Thoracic aorta (tissue), 2 donors: ENCODE measurements at regions not wholly inside any gene's neighbourhood (a gene's known extent, or its start where the extent isn't known, plus 50 kb on each side); places are given as distances from the start of the nearest gene placed in this dataset.
"Not testable (repeated sequence)": the region's sequence is repeated elsewhere in the genome, so short reads cannot be mapped to it uniquely, and the experiment has no call there.

Source experiments
- ATAC-seq: fragments of 150-250 bp; one replicate; pipeline ENCODE4 v1.8.0; 2017; ENCODE audit warnings: low read depth; ENCODE audit not compliant: insufficient number of reproducible peaks, low FRiP score
- DNase-seq: peaks from one replicate; pipeline ENCODE4 v3.0.0-alpha.2; 2020; ENCODE audit warnings: low spot score
- H3K27ac ChIP-seq, 2 donors: fragments of 200-600 bp; sonication (generic); 1 replicate in 1 of 2; 2 replicates in 1 of 2; pipeline ENCODE4 v1.5.1; 2016; ENCODE audit warnings: mild to moderate bottlenecking in 2 of 2, moderate library complexity in 2 of 2
- H3K27me3 ChIP-seq: fragments of 200-600 bp; sonication (generic); replicated peaks from 2 replicates; pipeline ENCODE4 v1.6.0; 2016; ENCODE audit warnings: mild to moderate bottlenecking; ENCODE audit not compliant: insufficient read depth
- H3K36me3 ChIP-seq: fragments of 200-600 bp; sonication (generic); one replicate; pipeline ENCODE4 v1.5.1; 2016
- H3K4me1 ChIP-seq, 2 donors: fragments of 200-600 bp; sonication (generic); 1 replicate in 1 of 2; 2 replicates in 1 of 2; pipeline versions ENCODE4 v1.5.1 to v1.6.0; 2016; ENCODE audit warnings: low read depth in 2 of 2, mild to moderate bottlenecking in 1 of 2; ENCODE audit not compliant: control insufficient read depth in 1 of 2
- H3K4me3 ChIP-seq: fragments of 200-600 bp; sonication (generic); 2 replicates; pipeline ENCODE4 v1.5.1; 2016; ENCODE audit warnings: mild to moderate bottlenecking
- H3K9me3 ChIP-seq: fragments of 200-600 bp; sonication (generic); 2 replicates; pipeline ENCODE4 v1.5.1; 2016
- CTCF ChIP-seq: fragments of 200-600 bp; sonication (generic); IDR thresholded peaks from one replicate; pipeline ENCODE4 v1.5.1; 2019; ENCODE audit warnings: antibody characterized with exemption

GRCh38 chr6:4220558-4220957 lies 85.2 kb upstream of the ECI2 start:
- no peaks in the 10 kb centered on the region for H3K36me3 ChIP-seq
- H3K9me3 ChIP-seq = no peaks in the 10 kb centered on the region
- H3K27ac ChIP-seq = no peak overlapping the region
- no peak for DNase-seq
- H3K4me1 ChIP-seq = no peaks in the 10 kb centered on the region
- H3K27me3 ChIP-seq = no peaks in the 10 kb centered on the region
- H3K4me3 ChIP-seq = no peak overlapping the region
- TF ChIP-seq CTCF = no peak
- ATAC-seq = no peak

- not testable (repeated sequence) for H3K4me3 ChIP-seq, H3K36me3 ChIP-seq, ATAC-seq, H3K27ac ChIP-seq, H3K4me1 ChIP-seq, DNase-seq, H3K9me3 ChIP-seq, H3K27me3 ChIP-seq
These were observed 83.4 kb upstream of the ECI2 start for GRCh38 chr6:4218619-4219317.

- no peaks in the 10 kb centered on the region for H3K36me3 ChIP-seq
- H3K9me3 ChIP-seq = no peaks in the 10 kb centered on the region
- no peak for DNase-seq
- TF ChIP-seq CTCF = no peak
- H3K27me3 ChIP-seq = no peaks in the 10 kb centered on the region
- no peak overlapping the region for H3K27ac ChIP-seq
- no peak for ATAC-seq
- no peaks in the 10 kb centered on the region for H3K4me1 ChIP-seq
- H3K4me3 ChIP-seq = no peak overlapping the region
These were observed 77.2 kb upstream of the ECI2 start for GRCh38 chr6:4212588-4212987.

DNA sequence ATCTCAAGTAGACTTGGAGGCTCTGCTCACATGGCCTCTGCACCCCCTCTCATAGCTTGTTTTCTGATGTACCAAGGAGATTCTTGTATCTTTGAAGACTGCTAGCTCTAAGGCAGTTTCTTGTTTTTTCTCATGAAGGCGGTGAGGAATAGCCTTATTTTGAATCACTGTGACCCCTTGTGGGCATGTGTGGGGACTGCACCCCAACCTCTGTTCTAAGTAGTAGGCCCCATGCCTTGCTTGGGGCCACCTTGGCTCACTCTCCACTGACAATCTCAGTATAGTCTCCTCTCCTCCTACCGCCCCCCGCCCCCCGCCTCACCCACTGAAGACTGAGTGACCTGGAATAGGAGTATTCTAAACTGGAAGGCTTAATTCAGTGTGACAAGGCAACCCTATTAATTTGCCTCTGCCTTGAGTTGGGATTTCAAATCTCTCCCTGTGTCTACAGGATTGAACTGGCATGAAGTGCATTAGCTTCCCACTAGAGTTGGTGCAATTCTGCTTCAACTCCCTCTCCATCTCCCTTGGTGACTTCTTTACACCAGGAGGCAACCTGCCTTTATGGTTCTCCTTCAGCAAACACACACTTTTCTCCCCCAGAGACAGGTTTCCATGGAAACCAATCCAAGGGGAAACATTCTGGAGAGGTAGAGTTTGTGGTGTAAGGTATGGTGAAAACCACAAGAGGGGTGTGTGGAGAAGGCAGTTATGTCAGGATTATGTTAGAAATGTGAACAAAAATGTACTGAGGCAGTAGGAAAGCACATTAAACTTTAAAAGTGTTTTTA lies 75.4 kb upstream of the ECI2 start:
- ATAC-seq = no peak
- no peak for DNase-seq
- H3K27me3 ChIP-seq = no peaks in the 10 kb centered on the region
- no peak overlapping the region for H3K4me3 ChIP-seq
- H3K9me3 ChIP-seq = no peaks in the 10 kb centered on the region
- H3K36me3 ChIP-seq = no peaks in the 10 kb centered on the region
- H3K27ac ChIP-seq = no peak overlapping the region
- peak; percentile 62 for TF ChIP-seq CTCF
- H3K4me1 ChIP-seq = no peaks in the 10 kb centered on the region

DNA sequence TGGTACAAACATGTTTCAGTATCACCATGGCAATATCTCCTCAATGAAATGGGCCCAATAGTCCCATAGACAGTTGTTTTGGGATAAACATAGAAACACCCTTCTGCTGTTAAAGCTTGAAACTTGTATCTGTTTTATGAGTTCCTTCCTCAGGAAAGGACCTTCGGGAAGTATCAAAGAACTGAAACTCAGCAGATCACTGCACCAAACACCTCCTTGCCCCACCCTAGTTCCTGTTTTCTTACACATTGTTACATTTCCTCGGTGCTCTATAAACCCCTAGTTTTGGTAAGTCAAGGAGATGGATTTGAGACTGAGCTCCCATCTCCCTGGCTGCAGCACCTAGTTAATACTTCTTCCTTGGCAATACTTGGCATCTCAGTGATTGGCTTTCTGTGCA lies 73.8 kb upstream of the ECI2 start:
- DNase-seq = no peak
- no peaks in the 10 kb centered on the region for H3K9me3 ChIP-seq
- no peaks in the 10 kb centered on the region for H3K4me1 ChIP-seq
- H3K27ac ChIP-seq = no peak overlapping the region
- H3K4me3 ChIP-seq = no peak overlapping the region
- no peaks in the 10 kb centered on the region for H3K27me3 ChIP-seq
- no peak for ATAC-seq
- no peak for TF ChIP-seq CTCF
- H3K36me3 ChIP-seq = no peaks in the 10 kb centered on the region
